GM10248 (cell line): ENCODE measurements at regions not wholly inside any gene's neighbourhood (a gene's known extent, or its start where the extent isn't known, plus 50 kb on each side); places are given as distances from the start of the nearest gene placed in this dataset.

ENCODE experiments used
- CTCF ChIA-PET: fragments of 300-600 bp; sonication (Branson Sonifier 250); formaldehyde crosslinking; extraction: SDS; loops from one replicate; lab custom pipeline; 2021; ENCODE audit warnings: antibody characterized with exemption; lab: Yijun Ruan, JAX
- POLR2A ChIA-PET: fragments of 350-650 bp; sonication (Branson Sonifier 250); formaldehyde crosslinking; extraction: SDS; loops from one replicate; lab custom pipeline; 2020; ENCODE audit warnings: antibody characterized with exemption; lab: Yijun Ruan, JAX
- DNase-seq: peaks from one replicate; pipeline ENCODE4 v3.0.0; 2012; ENCODE audit errors: extremely low spot score
- TF ChIP-seq, protein P1 (sequence below): IDR thresholded peaks from 2 replicates; pipeline ENCODE4 v1.5.1; 2012; ENCODE audit warnings: mild to moderate bottlenecking, low read depth; ENCODE audit errors: extremely low read depth, missing control alignments, control extremely low read depth

DNA sequence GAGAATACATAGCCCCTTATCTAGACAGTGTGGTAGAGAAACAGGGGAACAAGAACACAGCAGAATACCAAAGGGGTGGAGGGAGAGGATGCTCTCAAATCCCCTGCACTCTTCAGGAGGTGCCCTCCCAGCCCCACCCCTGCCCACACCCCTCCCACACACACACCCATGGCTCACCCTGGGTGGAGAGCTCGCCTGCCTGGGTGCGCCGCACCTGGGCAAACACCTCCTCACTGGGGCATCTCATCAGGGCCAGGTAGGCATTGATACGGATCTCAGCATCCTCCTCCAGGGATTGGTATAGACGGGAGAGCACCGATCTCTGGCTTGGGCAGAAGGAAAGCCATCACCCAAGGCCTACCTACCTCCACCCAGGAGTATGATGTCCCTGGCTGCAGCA lies 95.2 kb downstream of the LITAF start:
- ChIA-PET CTCF (no interaction called here), POLR2A (no interaction called here)
- TF ChIP-seq, protein P1, sequence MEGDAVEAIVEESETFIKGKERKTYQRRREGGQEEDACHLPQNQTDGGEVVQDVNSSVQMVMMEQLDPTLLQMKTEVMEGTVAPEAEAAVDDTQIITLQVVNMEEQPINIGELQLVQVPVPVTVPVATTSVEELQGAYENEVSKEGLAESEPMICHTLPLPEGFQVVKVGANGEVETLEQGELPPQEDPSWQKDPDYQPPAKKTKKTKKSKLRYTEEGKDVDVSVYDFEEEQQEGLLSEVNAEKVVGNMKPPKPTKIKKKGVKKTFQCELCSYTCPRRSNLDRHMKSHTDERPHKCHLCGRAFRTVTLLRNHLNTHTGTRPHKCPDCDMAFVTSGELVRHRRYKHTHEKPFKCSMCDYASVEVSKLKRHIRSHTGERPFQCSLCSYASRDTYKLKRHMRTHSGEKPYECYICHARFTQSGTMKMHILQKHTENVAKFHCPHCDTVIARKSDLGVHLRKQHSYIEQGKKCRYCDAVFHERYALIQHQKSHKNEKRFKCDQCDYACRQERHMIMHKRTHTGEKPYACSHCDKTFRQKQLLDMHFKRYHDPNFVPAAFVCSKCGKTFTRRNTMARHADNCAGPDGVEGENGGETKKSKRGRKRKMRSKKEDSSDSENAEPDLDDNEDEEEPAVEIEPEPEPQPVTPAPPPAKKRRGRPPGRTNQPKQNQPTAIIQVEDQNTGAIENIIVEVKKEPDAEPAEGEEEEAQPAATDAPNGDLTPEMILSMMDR = no peak
- DNase-seq = no peak

DNA sequence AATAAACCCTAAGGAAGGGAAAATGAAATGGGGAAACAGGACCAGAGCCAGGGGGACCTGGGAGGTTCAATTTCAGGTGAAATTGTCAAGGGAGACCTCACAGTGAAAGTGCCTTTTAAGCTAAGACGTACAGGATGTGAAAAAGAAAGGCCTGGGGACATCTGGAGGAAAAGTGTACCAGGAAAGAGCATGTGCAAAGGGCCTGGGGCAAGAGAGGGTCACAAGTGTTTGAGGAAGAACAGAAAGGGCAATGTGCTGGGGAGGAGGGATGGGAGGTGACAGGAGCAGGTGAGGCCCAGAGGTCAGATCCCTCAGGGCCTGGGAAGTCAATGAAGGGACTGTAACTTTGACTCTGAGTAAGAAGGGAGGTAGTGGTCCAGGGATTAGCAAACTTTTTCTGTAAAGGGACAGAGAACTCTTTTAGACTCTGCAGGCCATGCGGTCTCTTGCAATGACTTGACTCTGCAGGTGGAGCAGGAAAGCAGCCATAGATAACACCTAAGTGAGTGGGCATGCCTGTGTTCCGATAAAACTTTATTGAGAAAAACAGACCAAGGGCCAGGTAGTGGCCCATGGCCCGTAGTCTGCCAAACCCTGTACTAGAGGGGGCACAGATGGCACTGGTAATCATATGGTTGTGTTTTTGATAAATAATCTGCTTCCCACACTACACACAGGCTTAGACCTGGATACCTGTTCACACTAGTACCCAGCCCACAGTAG lies 93.8 kb downstream of the LITAF start:
- CTCF ChIA-PET = no interaction called here
- DNase-seq = no peak

DNA sequence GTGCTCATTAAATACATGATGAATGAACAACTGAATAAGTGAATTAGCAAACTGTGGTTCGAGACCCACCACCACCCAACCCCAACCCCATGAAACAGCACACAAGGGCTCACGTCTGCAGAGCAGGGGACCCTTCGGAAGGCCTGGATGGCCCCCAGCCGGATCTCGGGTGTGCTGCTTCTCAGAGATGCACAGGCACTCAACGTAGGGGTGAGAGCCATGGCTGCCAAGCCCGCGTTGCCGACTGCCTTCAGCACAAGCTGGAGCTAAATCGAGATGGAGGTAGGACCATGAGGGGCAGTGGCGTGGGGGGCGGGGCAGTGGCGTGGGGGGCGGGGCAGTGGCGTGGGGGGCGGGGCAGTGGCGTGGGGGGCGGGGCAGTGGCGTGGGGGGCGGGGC lies 93.2 kb downstream of the LITAF start:
- DNase-seq = no peak
- ChIA-PET CTCF (no interaction called here), POLR2A (no interaction called here)
- TF ChIP-seq, protein P1 = no peak

More for the DNA sequence above, 93.8 kb downstream of the LITAF start:
- TF ChIP-seq, protein P1 = no peak
- POLR2A ChIA-PET = no interaction called here

DNA sequence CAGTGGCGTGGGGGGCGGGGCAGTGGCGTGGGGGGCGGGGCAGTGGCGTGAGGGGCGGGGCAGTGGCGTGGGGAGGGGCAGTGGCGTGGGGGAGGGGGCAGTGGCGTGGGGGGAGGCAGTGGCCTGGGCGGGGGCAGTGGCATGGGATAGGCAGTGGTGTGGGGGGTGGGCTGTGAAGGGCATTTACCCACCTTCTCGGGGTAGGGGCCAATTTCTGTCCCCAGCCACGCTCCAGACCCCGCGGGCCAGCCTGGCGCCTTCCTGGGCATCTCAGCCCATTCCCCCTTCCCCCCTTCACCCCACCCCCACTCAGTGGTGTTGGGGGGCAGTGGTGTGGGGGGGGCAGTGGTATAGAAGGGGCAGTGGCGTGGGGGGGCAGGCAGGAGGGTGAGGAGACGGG lies 92.7 kb downstream of the LITAF start:
- ChIA-PET POLR2A (no interaction called here), CTCF (no interaction called here)
- TF ChIP-seq, protein P1 = no peak
- DNase-seq = no peak

DNA sequence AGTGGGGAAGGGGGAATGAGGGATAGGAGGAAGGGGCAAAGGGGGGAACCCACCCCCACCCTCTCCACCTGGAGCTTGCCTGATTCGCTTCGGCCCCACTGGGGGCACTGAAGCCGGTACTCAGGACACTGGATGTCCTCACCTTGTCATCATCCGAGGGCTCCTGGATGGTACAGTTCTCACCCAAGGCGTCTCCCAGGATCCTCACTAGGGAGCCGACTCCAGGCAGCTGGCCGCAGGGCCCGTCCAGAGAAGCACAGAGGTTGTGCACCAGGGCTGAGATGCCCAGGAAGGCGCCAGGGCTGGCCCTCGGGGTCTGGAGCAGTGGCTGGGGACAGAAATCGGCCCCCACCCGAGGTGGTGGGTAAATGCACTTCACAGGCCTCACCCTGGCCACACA lies 92.3 kb downstream of the LITAF start:
- CTCF ChIA-PET = interaction anchor here (1.1 kb wide), 1 partner anchor 145 kb away, joined by 3 read pairs; no protein-coding TSS in a partner anchor
- POLR2A ChIA-PET = no interaction called here
- no peak for DNase-seq
- TF ChIP-seq, protein P1 = no peak

DNA sequence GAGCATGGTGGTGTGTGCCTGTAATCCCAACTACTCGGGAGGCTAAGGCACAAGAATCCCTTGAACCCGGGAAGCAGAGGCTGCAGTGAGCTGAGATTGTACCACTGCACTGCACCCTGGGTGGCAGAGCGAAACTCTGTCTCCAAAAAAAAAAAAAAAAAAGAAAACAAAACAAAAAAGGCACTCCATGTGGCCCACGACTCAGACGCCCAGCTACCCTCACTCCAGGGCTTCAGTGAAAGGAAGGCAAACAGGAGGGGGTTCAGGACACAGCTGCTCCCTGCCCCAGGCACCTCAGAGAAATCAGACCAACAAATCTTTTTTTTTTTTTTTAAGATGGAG lies 91.7 kb downstream of the LITAF start:
- ChIA-PET POLR2A (interaction anchor here (0.6 to 0.7 kb wide), 2 partner anchors 22 to 304 kb away, joined by 3 read pairs; no protein-coding TSS in a partner anchor), CTCF (interaction anchor here (1.1 to 1.3 kb wide), 3 partner anchors 10 to 146 kb away, joined by 3 to 4 read pairs (median 3); no protein-coding TSS in a partner anchor)
- DNase-seq = no peak
- TF ChIP-seq, protein P1 = no peak
